PC-3 (cell line): ENCODE measurements at regions not wholly inside any gene's neighbourhood (a gene's known extent, or its start where the extent isn't known, plus 50 kb on each side); places are given as distances from the start of the nearest gene placed in this dataset.

Experiments used
- ATAC-seq: fragments of 200-7000 bp; cut with Tn5 transposase; 2 replicates; pipeline ENCODE4 v1.9.1; 2020; ENCODE audit warnings: mild to moderate bottlenecking, moderate library complexity
- BruUV-seq: library from RNA; stranded (reverse); fragments of 400-500 nt; replicated peaks from 2 replicates; lab custom pipeline; 2021; lab: Mats Ljungman, UMichigan
- CTCF ChIA-PET: fragments of 300-600 bp; sonication (Branson Sonifier 250); formaldehyde crosslinking; loops from one replicate; lab custom pipeline; 2022; ENCODE audit warnings: antibody characterized with exemption; lab: Charles Lee
- POLR2A ChIA-PET: fragments of 300-600 bp; sonication (Branson Sonifier 250); formaldehyde crosslinking; loops from one replicate; lab custom pipeline; 2022; ENCODE audit warnings: antibody characterized with exemption; ENCODE audit not compliant: unreplicated experiment; lab: Charles Lee
- DNase-seq: peaks from one replicate; pipeline ENCODE4 v3.0.0-alpha.2; 2015
- H2AFZ ChIP-seq: fragments of 300-600 bp; sonication (generic); 2 replicates; pipeline ENCODE4 v1.6.0; 2016; ENCODE audit warnings: antibody characterized with exemption, low read length
- H3F3A ChIP-seq: fragments of 300-600 bp; sonication (generic); one replicate; pipeline ENCODE4 v1.6.0; 2017; ENCODE audit warnings: antibody characterized with exemption, low read length, control low read depth, mild to moderate bottlenecking; ENCODE audit not compliant: unreplicated experiment
- H3K27ac ChIP-seq: fragments of 300-600 bp; sonication (generic); 2 replicates; pipeline ENCODE4 v1.5.1; 2016; ENCODE audit warnings: mild to moderate bottlenecking, low read length
- H3K27me3 ChIP-seq: fragments of 300-600 bp; sonication (generic); 2 replicates; pipeline ENCODE4 v1.6.1; 2016; ENCODE audit warnings: low read length, mixed read lengths
- H3K36me3 ChIP-seq: fragments of 300-600 bp; sonication (generic); 2 replicates; pipeline ENCODE4 v1.6.1; 2016; ENCODE audit warnings: low read depth, mixed run types, low read length, mixed read lengths
- H3K4me1 ChIP-seq: fragments of 300-600 bp; sonication (generic); 2 replicates; pipeline ENCODE4 v1.5.1; 2016; ENCODE audit warnings: low read length; ENCODE audit not compliant: insufficient read depth
- H3K4me2 ChIP-seq: fragments of 300-600 bp; sonication (generic); 2 replicates; pipeline ENCODE4 v1.6.0; 2016; ENCODE audit warnings: low read length
- H3K4me3 ChIP-seq: fragments of 300-600 bp; sonication (generic); 2 replicates; pipeline ENCODE4 v1.5.1; 2016; ENCODE audit warnings: mild to moderate bottlenecking, low read length, mixed read lengths
- H3K79me2 ChIP-seq: fragments of 300-600 bp; sonication (generic); 2 replicates; pipeline ENCODE4 v1.6.1; 2017; ENCODE audit warnings: low read length, mixed read lengths
- H3K9ac ChIP-seq: fragments of 300-600 bp; sonication (generic); 2 replicates; pipeline ENCODE4 v1.6.0; 2016; ENCODE audit warnings: mild to moderate bottlenecking, low read length
- H3K9me2 ChIP-seq: fragments of 300-600 bp; sonication (generic); replicated peaks from 2 replicates; pipeline ENCODE4 v1.6.1; 2016; ENCODE audit warnings: mixed run types, low read length, mixed read lengths
- H3K9me3 ChIP-seq: fragments of 300-600 bp; sonication (generic); 2 replicates; pipeline ENCODE4 v1.6.1; 2016; ENCODE audit warnings: low read length, mixed read lengths
- H4K20me1 ChIP-seq: fragments of 300-600 bp; sonication (generic); 2 replicates; pipeline ENCODE4 v1.6.1; 2016; ENCODE audit warnings: low read length, mixed read lengths
- EZH2 ChIP-seq: fragments of 300-600 bp; sonication (generic); IDR thresholded peaks from one replicate; pipeline ENCODE4 v1.6.1; 2017; ENCODE audit warnings: antibody characterized with exemption, mild to moderate bottlenecking, low read length; ENCODE audit not compliant: unreplicated experiment
- EZH2phosphoT487 ChIP-seq: fragments of 300-600 bp; sonication (generic); IDR thresholded peaks from 2 replicates; pipeline ENCODE4 v1.6.1; 2018; ENCODE audit warnings: mild to moderate bottlenecking, antibody characterized with exemption, low read length, borderline replicate concordance
- intact Hi-C: fragments of 100-400 bp; cut with micrococcal nuclease; formaldehyde crosslinking; loops from 2 replicates; pipeline ENCODE4 v1.9.0; 2023
- TF ChIP-seq, protein P1 (sequence below): fragments of 300-600 bp; sonication (generic); conservative IDR thresholded peaks from 2 replicates; pipeline ENCODE4 v1.5.1; 2017; ENCODE audit warnings: antibody characterized with exemption, low read depth, mild to moderate bottlenecking, low read length

GRCh38 chr2:106018141-106018540 lies 176.0 kb downstream of the UXS1 start:
- intact Hi-C loops = no loop called here
- ATAC-seq (no peak), DNase-seq (no peak)
- H4K20me1 ChIP-seq = no peaks in the 10 kb centered on the region
- no peaks in the 10 kb centered on the region for H3K36me3 ChIP-seq
- TF ChIP-seq, protein P1, sequence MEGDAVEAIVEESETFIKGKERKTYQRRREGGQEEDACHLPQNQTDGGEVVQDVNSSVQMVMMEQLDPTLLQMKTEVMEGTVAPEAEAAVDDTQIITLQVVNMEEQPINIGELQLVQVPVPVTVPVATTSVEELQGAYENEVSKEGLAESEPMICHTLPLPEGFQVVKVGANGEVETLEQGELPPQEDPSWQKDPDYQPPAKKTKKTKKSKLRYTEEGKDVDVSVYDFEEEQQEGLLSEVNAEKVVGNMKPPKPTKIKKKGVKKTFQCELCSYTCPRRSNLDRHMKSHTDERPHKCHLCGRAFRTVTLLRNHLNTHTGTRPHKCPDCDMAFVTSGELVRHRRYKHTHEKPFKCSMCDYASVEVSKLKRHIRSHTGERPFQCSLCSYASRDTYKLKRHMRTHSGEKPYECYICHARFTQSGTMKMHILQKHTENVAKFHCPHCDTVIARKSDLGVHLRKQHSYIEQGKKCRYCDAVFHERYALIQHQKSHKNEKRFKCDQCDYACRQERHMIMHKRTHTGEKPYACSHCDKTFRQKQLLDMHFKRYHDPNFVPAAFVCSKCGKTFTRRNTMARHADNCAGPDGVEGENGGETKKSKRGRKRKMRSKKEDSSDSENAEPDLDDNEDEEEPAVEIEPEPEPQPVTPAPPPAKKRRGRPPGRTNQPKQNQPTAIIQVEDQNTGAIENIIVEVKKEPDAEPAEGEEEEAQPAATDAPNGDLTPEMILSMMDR = no peak
- no peak for TF ChIP-seq EZH2phosphoT487
- no peak for TF ChIP-seq EZH2
- H3F3A ChIP-seq = no peaks in the 10 kb centered on the region
- no peaks in the 10 kb centered on the region; the same call in 1 of the 2 replicates for H3K9me2 ChIP-seq
- ChIA-PET POLR2A (no interaction called here), CTCF (no interaction called here)
- no peaks in the 10 kb centered on the region for H3K27me3 ChIP-seq
- no peak overlapping the region for H3K4me2 ChIP-seq
- H3K9me3 ChIP-seq = no peaks in the 10 kb centered on the region
- no peaks in the 10 kb centered on the region for H3K4me1 ChIP-seq
- H3K27ac ChIP-seq = no peak overlapping the region
- no peak overlapping the region for H2AFZ ChIP-seq
- H3K9ac ChIP-seq = no peak overlapping the region
- no peaks in the 10 kb centered on the region for H3K79me2 ChIP-seq
- H3K4me3 ChIP-seq = no peak overlapping the region
- no TSS peak for BruUV-seq

DNA sequence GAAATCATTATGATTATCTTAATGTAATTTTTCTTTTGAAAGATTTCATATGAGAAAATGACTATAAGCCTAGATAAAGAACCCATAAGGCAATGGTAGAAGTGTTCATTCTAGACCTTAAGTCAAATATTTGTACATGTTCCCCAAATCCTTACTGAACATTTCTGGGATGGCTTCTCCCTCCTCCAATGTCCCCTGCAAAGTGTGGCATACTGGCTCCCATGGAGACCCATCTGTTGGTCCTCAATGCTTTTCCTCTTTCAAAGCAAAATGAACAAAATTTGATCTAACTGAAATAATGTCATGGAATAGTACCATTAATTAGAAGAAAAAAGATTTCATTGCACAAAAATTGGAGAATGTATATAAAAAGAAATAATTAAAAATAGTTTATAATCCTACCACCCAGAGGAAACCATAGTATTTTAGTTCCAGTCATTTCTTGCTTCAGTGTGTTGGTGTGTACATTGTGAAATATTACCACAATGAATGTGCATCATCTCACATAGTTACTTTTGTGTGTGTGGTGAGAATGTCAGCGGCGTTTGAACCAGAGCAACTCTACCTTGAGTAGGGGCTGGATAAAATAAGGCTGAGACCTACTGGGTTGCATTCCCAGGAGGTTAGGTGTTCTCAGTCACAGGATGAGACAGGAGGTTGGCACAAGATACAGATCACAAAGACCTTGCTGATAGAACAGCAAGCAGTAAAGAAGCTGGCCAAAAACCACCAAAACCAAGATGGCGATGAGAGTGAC lies 181.3 kb downstream of the UXS1 start:
- no peak overlapping the region for H3K27ac ChIP-seq
- TF ChIP-seq EZH2phosphoT487 (no peak), EZH2 (no peak)
- TF ChIP-seq, protein P1 = no peak
- no peak overlapping the region for H3K9ac ChIP-seq
- no peaks in the 10 kb centered on the region for H3K79me2 ChIP-seq
- no peak overlapping the region for H3K4me2 ChIP-seq
- no peaks in the 10 kb centered on the region for H3K4me1 ChIP-seq
- POLR2A ChIA-PET = no interaction called here
- no peak overlapping the region for H3K4me3 ChIP-seq
- H3K9me2 ChIP-seq = no peaks in the 10 kb centered on the region; the same call in 1 of the 2 replicates
- intact Hi-C loops = no loop called here
- no peaks in the 10 kb centered on the region for H3K9me3 ChIP-seq
- no peak for ATAC-seq
- BruUV-seq = no TSS peak
- no peak overlapping the region for H2AFZ ChIP-seq
- no peaks in the 10 kb centered on the region for H3K27me3 ChIP-seq
- DNase-seq = peak; percentile 46
- CTCF ChIA-PET = no interaction called here
- H3K36me3 ChIP-seq = no peaks in the 10 kb centered on the region
- H4K20me1 ChIP-seq = no peaks in the 10 kb centered on the region
- H3F3A ChIP-seq = no peaks in the 10 kb centered on the region

DNA sequence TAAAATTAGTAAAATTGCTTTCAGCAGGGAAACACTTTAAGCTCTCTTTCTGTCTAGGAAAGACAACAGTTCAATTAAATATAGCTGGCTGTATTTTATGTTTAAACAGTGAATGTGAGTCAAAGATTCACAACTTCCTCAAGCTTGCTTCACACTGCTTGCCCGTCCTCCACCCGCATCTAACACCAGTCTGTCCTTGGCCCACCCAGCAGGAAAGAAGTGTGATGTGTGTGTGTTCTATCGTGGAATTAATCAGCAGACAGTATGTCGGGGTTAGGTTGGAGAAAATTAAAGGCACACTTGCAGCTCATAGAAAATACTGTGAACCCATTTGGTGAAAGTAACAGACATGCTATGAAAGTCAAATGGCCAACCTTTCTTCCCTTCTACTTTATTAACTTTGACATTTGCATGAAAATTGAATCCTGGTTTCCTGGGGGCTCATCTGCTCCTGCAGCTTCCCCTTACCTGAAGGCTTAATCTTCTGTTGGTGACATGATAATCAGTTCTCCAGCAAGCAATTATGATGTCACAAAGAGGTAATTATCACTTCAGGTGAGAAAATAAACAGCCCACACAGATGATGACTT lies 182.0 kb downstream of the UXS1 start:
- Histone ChIP-seq H3K27ac (no peak overlapping the region), H3K79me2 (no peaks in the 10 kb centered on the region), H3K36me3 (no peaks in the 10 kb centered on the region), H3K27me3 (no peaks in the 10 kb centered on the region), H3F3A (no peaks in the 10 kb centered on the region), H3K4me1 (no peaks in the 10 kb centered on the region), H3K9ac (no peak overlapping the region), H2AFZ (no peak overlapping the region), H4K20me1 (no peaks in the 10 kb centered on the region), H3K9me3 (no peaks in the 10 kb centered on the region), H3K4me3 (no peak overlapping the region), H3K9me2 (no peaks in the 10 kb centered on the region; the same call in 1 of the 2 replicates), H3K4me2 (no peak overlapping the region)
- TF ChIP-seq EZH2 (no peak), EZH2phosphoT487 (no peak)
- TF ChIP-seq, protein P1 = no peak
- CTCF ChIA-PET = no interaction called here
- intact Hi-C loops = no loop called here
- POLR2A ChIA-PET = no interaction called here
- BruUV-seq = no TSS peak
- ATAC-seq (no peak), DNase-seq (no peak)
